ENCODE measurements at regions not wholly inside any gene's neighbourhood (a gene's known extent, or its start where the extent isn't known, plus 50 kb on each side); places are given as distances from the start of the nearest gene placed in this dataset.

DNA sequence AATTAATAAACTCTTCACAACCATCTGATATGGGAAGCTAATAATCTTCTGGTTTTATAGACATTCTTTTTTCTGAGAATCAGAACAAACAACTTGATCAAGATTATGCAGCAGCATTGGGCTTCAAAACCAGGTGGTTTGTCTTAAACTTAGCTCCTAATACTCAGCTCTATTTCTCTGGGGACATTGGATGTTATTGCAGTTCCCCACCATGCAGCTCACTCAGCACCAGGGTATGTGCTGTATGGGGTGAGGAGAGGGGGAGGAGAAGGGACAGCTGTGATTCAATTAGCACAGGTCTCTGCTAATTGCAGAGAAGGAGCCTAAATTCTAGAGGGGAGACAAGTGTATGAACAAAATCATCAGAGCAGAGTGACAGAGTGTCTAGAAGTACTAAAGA lies 210.7 kb upstream of the TNC start:
- Histone ChIP-seq H3K4me2 (no peak overlapping the region), H3K4me3 (no peak overlapping the region), H3K27ac (no peak overlapping the region), H3K9me3 (no peaks in the 10 kb centered on the region), H3K4me1 (no peaks in the 10 kb centered on the region)
- POLR2A ChIA-PET: no interaction called here
- FAIRE-seq: no peak
- no peak for ATAC-seq
- TF ChIP-seq TP53 (CRISPR knock-in tag; IDR thresholded peaks at IDR 0.05): no peak
- no peak for TF ChIP-seq NR3C1 (IDR thresholded peaks at IDR 0.05)
- no peak for TF ChIP-seq HDAC2 (IDR thresholded peaks at IDR 0.05)
- DNase-seq (ENCODE audit: low read depth in 1 of 2, low spot score in 1 of 2): no peak
- CTCF ChIA-PET: no interaction called here

DNA sequence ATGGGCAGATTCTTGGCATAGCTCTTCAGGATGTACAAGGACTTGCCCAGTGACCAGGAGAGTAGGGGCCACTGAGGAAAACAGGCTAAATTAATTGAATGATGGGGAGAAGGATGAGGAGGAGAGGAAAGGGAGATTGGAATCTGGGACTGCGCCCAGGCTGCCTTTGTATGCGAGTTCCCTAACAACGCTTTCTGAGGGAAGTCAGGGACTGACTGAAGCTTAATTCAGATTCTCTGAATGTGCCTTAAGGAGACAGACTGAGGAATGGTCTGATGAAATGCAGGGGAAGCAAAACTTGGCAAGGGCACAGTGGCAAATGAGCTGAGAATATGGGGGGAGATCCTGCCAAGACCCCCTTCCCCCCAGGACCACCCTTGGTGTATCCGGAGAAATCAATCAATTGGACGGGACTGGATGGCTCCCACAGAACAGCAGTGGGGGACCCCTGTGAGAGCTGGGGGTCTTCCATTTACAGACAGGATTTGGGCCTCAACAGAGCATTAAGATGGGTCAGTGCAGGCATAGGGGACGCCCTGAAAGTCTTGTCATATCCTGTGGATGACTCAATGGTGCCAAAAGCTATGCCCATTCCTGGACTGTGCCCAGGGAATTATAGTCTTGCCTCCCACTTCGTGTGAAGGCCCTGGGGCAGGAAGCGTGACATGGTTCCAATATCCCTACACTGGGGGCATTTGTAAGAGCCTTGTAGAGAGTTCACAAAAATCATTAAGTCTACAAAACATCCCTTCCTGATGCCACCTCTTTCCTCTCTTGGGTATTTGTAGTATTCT lies 215.5 kb upstream of the TNC start:
- CTCF ChIA-PET: interaction anchor here (0.6 kb wide), 1 partner anchor 18 kb away, joined by 3 read pairs; no protein-coding TSS in a partner anchor
- TF ChIP-seq HDAC2 (IDR thresholded peaks at IDR 0.05) (no peak), NPAS2 (CRISPR knock-in tag; IDR thresholded peaks at IDR 0.05; ENCODE audit: borderline replicate concordance) (no peak), GATA3 (IDR thresholded peaks at IDR 0.05; ENCODE audit: borderline replicate concordance) (no peak), JUNB (IDR thresholded peaks at IDR 0.05) (no peak), CBX8 (IDR thresholded peaks at IDR 0.05) (no peak), CHD4 (IDR thresholded peaks at IDR 0.05; ENCODE audit: borderline replicate concordance) (no peak), ZC3H11A (IDR thresholded peaks at IDR 0.05) (no peak), NFE2L2 (conservative IDR thresholded peaks at IDR 0.05; ENCODE audit: low read length) (no peak), RARB (CRISPR knock-in tag; IDR thresholded peaks at IDR 0.05) (no peak), CHD2 (IDR thresholded peaks at IDR 0.05; ENCODE audit: low read length, partially characterized antibody) (no peak)
- TF ChIP-seq, protein P1, sequence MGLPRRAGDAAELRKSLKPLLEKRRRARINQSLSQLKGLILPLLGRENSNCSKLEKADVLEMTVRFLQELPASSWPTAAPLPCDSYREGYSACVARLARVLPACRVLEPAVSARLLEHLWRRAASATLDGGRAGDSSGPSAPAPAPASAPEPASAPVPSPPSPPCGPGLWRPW (IDR thresholded peaks at IDR 0.05): no peak
- TF ChIP-seq, protein P2, sequence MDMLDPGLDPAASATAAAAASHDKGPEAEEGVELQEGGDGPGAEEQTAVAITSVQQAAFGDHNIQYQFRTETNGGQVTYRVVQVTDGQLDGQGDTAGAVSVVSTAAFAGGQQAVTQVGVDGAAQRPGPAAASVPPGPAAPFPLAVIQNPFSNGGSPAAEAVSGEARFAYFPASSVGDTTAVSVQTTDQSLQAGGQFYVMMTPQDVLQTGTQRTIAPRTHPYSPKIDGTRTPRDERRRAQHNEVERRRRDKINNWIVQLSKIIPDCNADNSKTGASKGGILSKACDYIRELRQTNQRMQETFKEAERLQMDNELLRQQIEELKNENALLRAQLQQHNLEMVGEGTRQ (IDR thresholded peaks at IDR 0.05): no peak
- TF ChIP-seq, protein P3, sequence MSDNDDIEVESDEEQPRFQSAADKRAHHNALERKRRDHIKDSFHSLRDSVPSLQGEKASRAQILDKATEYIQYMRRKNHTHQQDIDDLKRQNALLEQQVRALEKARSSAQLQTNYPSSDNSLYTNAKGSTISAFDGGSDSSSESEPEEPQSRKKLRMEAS (IDR thresholded peaks at IDR 0.05): no peak
- TF ChIP-seq, protein P4, sequence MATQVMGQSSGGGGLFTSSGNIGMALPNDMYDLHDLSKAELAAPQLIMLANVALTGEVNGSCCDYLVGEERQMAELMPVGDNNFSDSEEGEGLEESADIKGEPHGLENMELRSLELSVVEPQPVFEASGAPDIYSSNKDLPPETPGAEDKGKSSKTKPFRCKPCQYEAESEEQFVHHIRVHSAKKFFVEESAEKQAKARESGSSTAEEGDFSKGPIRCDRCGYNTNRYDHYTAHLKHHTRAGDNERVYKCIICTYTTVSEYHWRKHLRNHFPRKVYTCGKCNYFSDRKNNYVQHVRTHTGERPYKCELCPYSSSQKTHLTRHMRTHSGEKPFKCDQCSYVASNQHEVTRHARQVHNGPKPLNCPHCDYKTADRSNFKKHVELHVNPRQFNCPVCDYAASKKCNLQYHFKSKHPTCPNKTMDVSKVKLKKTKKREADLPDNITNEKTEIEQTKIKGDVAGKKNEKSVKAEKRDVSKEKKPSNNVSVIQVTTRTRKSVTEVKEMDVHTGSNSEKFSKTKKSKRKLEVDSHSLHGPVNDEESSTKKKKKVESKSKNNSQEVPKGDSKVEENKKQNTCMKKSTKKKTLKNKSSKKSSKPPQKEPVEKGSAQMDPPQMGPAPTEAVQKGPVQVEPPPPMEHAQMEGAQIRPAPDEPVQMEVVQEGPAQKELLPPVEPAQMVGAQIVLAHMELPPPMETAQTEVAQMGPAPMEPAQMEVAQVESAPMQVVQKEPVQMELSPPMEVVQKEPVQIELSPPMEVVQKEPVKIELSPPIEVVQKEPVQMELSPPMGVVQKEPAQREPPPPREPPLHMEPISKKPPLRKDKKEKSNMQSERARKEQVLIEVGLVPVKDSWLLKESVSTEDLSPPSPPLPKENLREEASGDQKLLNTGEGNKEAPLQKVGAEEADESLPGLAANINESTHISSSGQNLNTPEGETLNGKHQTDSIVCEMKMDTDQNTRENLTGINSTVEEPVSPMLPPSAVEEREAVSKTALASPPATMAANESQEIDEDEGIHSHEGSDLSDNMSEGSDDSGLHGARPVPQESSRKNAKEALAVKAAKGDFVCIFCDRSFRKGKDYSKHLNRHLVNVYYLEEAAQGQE (IDR thresholded peaks at IDR 0.05): no peak
- TF ChIP-seq, protein P5, sequence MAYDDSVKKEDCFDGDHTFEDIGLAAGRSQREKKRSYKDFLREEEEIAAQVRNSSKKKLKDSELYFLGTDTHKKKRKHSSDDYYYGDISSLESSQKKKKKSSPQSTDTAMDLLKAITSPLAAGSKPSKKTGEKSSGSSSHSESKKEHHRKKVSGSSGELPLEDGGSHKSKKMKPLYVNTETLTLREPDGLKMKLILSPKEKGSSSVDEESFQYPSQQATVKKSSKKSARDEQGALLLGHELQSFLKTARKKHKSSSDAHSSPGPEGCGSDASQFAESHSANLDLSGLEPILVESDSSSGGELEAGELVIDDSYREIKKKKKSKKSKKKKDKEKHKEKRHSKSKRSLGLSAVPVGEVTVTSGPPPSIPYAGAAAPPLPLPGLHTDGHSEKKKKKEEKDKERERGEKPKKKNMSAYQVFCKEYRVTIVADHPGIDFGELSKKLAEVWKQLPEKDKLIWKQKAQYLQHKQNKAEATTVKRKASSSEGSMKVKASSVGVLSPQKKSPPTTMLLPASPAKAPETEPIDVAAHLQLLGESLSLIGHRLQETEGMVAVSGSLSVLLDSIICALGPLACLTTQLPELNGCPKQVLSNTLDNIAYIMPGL (CRISPR knock-in tag; IDR thresholded peaks at IDR 0.05; ENCODE audit: borderline replicate concordance): no peak
- H3K4me2 ChIP-seq: no peak overlapping the region

More for the DNA sequence above, 215.5 kb upstream of the TNC start:
- ATAC-seq: no peak
- H3K27ac ChIP-seq: no peak overlapping the region
- no peaks in the 10 kb centered on the region for H3K4me1 ChIP-seq
- POLR2A ChIA-PET: no interaction called here
- H3K4me3 ChIP-seq: no peak overlapping the region
- no peak for DNase-seq (ENCODE audit: low read depth in 1 of 2, low spot score in 1 of 2)
- peaks cover 18% of the 10 kb centered on the region for H3K9me3 ChIP-seq
- FAIRE-seq: no peak
- WGBS (ENCODE audit: missing lambda C conversion rate): 68% methylated on average over 8 of the region's 8 CpGs
